Esophagus squamous epithelium (tissue), 4 donors: ENCODE measurements at regions not wholly inside any gene's neighbourhood (a gene's known extent, or its start where the extent isn't known, plus 50 kb on each side); places are given as distances from the start of the nearest gene placed in this dataset.

ENCODE experiments used
- POLR2A ChIP-seq, 4 donors: fragments of 450-650 bp; IDR thresholded peaks; one replicate each; pipeline ENCODE4 v1.6.1; 2017; ENCODE audit warnings: antibody characterized with exemption in 4 of 4, mild to moderate bottlenecking in 4 of 4, moderate library complexity in 3 of 4
- TF ChIP-seq, protein P1 (sequence below), 6 experiments: fragments of 450-650 bp in 4 of 6; fragments of 200-600 bp in 2 of 6; sonication (generic) in 2 of 6; IDR thresholded peaks; one replicate each; pipeline ENCODE4 v1.5.1; 2016 to 2019; ENCODE audit warnings: antibody characterized with exemption in 6 of 6, mild to moderate bottlenecking in 4 of 6, moderate library complexity in 4 of 6

DNA sequence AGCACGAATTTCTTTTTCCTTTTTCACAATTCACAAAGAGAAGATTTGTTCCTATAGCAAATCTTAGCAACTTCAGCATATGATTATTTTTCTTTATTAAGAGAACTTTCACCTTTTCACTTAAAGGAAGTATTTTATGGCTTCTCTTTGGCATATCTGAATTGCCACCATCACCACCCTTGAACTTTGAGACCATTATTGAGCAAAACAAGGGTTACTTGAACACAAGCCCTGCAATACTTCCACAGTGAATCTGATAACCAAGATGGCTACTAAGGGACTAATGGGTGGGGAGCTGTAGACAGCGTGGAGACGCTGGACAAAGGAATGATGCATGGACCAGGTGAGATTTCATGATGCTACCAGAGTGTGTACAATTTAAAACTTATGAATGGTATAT is 815.0 kb downstream of the LRRIQ3 start:
- TF ChIP-seq POLR2A (IDR thresholded peaks at IDR 0.05): no peak
- TF ChIP-seq, protein P1, sequence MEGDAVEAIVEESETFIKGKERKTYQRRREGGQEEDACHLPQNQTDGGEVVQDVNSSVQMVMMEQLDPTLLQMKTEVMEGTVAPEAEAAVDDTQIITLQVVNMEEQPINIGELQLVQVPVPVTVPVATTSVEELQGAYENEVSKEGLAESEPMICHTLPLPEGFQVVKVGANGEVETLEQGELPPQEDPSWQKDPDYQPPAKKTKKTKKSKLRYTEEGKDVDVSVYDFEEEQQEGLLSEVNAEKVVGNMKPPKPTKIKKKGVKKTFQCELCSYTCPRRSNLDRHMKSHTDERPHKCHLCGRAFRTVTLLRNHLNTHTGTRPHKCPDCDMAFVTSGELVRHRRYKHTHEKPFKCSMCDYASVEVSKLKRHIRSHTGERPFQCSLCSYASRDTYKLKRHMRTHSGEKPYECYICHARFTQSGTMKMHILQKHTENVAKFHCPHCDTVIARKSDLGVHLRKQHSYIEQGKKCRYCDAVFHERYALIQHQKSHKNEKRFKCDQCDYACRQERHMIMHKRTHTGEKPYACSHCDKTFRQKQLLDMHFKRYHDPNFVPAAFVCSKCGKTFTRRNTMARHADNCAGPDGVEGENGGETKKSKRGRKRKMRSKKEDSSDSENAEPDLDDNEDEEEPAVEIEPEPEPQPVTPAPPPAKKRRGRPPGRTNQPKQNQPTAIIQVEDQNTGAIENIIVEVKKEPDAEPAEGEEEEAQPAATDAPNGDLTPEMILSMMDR (IDR thresholded peaks at IDR 0.05): no peak
